ENCODE measurements at regions not wholly inside any gene's neighbourhood (a gene's known extent, or its start where the extent isn't known, plus 50 kb on each side); places are given as distances from the start of the nearest gene placed in this dataset.

GRCh38 chr5:68129364-68129763 lies 86.2 kb upstream of the PIK3R1 start:
- TF ChIP-seq EZH2 (IDR thresholded peaks at IDR 0.05; ENCODE audit: low read length), result no peak
- TF ChIP-seq CTCF (optimal IDR thresholded peaks at IDR 0.05 in 1 of 3, IDR thresholded peaks at IDR 0.05 in 1 of 3, conservative IDR thresholded peaks at IDR 0.05 in 1 of 3; ENCODE audit: extremely low read depth in 1 of 3, insufficient read depth in 2 of 3, low read length in 3 of 3), result no peak
